GM19328 (cell line): ENCODE measurements at regions not wholly inside any gene's neighbourhood (a gene's known extent, or its start where the extent isn't known, plus 50 kb on each side); places are given as distances from the start of the nearest gene placed in this dataset.

Source experiments
- ATAC-seq: cut with Tn5 transposase; IDR thresholded peaks from one replicate; pipeline ENCODE4 v1.9.1; 2021; ENCODE audit warnings: mild to moderate bottlenecking, moderate library complexity; ENCODE audit not compliant: unreplicated experiment

- ATAC-seq = no peak
These were observed 391.4 kb upstream of the CITED2 start for GRCh38 chr6:139765825-139766285.

GRCh38 chr6:139764498-139764986, 390.1 kb upstream of the CITED2 start:
- peak; percentile 78 for ATAC-seq

- ATAC-seq = no peak
These were observed 389.2 kb upstream of the CITED2 start for GRCh38 chr6:139763468-139764210.

- no peak for ATAC-seq
These were observed 388.2 kb upstream of the CITED2 start for GRCh38 chr6:139762587-139763031.

- no peak for ATAC-seq
These were observed 385.7 kb upstream of the CITED2 start for GRCh38 chr6:139760128-139760527.

- ATAC-seq = no peak
These were observed 384.6 kb upstream of the CITED2 start for GRCh38 chr6:139759086-139759485.

GRCh38 chr6:139758209-139758611, 383.8 kb upstream of the CITED2 start:
- ATAC-seq = no peak

GRCh38 chr6:139757784-139758183, 383.3 kb upstream of the CITED2 start:
- no peak for ATAC-seq

- no peak for ATAC-seq
These were observed 381.9 kb upstream of the CITED2 start for GRCh38 chr6:139756381-139756780.

GRCh38 chr6:139754898-139755775, 380.7 kb upstream of the CITED2 start:
- ATAC-seq = no peak

- ATAC-seq = no peak
These were observed 378.9 kb upstream of the CITED2 start for GRCh38 chr6:139753198-139753861.

GRCh38 chr6:139752086-139752485, 377.6 kb upstream of the CITED2 start:
- ATAC-seq = no peak

GRCh38 chr6:139751179-139751578, 376.7 kb upstream of the CITED2 start:
- ATAC-seq = no peak

GRCh38 chr6:139748353-139749146, 374.1 kb upstream of the CITED2 start:
- no peak for ATAC-seq

GRCh38 chr6:139747154-139747553, 372.7 kb upstream of the CITED2 start:
- no peak for ATAC-seq

GRCh38 chr6:139744891-139745290, 370.4 kb upstream of the CITED2 start:
- ATAC-seq = no peak

GRCh38 chr6:139743664-139744437, 369.4 kb upstream of the CITED2 start:
- no peak for ATAC-seq

GRCh38 chr6:139742671-139743070, 368.2 kb upstream of the CITED2 start:
- ATAC-seq = no peak

GRCh38 chr6:139738801-139739455, 364.5 kb upstream of the CITED2 start:
- no peak for ATAC-seq
